CD1c-positive myeloid dendritic cell (primary cell): ENCODE measurements at regions not wholly inside any gene's neighbourhood (a gene's known extent, or its start where the extent isn't known, plus 50 kb on each side); places are given as distances from the start of the nearest gene placed in this dataset.

Experiments
- DNase-seq: peaks from one replicate; pipeline ENCODE4 v3.0.0-alpha.2; 2016; ENCODE audit errors: extremely low spot score

DNA sequence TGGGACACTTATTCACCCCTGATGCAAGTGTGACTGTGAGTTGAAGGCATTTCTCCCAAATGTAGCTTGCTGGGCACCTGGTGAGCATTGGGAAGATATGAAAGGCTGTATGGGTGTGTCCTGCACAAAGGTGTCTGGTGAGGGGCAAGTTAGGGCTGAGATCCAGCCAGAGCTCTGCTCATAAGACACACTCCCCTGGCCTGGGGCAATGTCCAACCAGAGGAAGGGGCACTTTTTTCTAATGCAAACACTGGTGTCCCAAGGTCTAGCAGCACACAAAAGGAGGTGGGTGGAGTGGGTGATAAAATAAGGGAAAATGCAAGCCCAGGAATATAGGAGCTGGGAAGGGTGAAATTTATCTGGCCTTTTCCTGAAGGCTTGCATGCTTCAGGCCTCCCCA is 57.0 kb upstream of the TRABD2B start:
- no peak for DNase-seq

DNA sequence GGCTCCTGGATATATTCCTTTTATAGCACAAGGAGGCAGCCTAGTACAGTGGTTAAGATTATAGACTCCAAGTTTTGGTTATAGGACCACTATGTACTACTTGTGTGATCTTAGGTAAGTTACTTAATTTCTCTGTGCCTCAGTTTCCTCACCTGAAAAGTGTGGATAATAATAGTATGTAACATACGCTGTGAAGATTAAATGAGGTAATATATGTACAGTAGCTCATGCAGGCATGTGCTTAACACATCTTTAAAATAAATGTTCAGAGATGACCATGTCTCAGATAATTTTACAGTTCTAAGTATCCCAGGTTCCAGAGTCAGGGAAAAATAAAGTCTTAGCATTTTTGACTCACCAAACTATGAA is 55.7 kb upstream of the TRABD2B start:
- no peak for DNase-seq

DNA sequence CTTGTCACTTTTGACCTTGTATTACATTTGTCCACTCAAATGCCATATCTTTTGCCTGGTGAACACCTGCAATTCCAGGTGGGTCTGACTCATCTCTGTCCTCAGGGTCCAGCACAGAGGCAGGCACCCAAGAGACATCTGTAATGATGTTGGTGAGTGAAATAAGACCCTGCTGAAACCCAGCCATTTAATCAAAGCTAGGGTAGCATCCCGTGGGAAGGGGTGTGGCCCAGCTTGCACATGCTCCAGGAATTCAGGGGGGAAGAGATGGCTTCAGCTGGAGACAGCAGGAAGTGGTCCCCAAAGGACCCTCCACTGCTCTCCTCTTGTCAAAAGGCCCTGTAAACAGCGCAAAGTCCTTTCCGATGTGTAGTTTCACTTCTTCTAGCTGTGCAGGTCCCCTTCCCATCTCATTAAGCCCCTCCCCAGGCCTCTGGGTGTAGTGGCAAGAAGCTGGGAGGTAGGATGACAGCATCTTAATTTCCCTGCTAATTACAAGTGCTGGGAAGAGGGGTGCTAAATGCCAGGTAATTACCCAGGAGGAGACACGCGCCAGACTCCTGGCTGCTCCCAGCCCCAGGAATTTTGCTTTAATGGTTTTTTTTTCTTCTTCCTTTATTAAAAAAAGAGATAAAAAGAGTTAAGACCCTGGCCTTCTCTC is 54.4 kb upstream of the TRABD2B start:
- DNase-seq: no peak

DNA sequence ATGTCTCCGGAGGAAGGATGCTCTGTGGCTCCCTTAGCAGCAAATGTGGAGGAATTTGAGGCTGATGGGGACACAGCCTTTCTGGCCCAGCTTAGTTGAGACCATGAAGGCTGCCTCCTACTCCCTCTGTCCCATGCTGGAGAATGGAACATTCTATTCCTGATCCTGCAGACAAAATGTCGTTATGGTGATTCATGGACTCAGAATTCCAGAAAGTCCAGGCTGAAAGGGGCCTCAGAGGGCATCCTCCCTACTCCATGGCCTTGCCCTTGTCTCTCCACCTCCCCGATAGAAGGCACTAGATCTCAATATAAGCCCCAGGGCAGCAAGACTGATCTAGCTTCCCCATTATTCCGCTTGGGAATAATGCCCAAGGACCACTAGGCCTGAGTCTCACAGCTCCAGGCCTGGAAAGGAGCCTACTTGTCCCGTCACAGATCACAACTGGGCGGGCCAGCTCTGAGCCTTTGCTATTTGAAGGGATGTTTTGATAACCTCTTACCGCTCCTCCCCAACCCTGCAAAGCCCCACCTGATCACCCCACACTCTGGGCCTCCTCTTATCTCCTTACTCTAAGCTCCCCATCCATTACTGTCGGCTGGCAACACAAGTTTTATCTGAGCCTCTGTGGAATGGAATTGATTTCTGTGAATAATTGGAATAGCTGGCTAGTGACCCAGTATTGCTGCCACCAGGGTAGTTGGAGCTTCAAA is 52.8 kb upstream of the TRABD2B start:
- no peak for DNase-seq

DNA sequence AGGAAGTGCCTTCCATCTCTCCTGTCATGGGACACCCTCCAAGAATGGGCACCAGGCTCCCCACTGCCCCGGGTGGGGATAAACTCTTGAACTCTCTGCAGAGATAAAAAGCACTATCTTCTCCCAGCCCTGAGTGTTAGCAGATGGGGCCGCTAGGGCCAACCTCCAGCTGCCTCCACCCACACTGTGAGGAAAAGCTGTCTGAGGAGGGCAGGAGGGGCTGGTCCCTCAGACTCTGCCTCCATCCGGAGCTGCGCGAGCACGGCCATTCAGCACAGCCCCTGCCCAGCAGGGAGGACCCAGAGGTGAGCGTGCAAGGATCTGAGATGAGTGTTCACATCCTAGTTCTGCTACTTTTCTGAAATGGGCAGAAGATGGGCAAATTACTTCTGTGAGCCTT is 51.8 kb upstream of the TRABD2B start:
- no peak for DNase-seq

DNA sequence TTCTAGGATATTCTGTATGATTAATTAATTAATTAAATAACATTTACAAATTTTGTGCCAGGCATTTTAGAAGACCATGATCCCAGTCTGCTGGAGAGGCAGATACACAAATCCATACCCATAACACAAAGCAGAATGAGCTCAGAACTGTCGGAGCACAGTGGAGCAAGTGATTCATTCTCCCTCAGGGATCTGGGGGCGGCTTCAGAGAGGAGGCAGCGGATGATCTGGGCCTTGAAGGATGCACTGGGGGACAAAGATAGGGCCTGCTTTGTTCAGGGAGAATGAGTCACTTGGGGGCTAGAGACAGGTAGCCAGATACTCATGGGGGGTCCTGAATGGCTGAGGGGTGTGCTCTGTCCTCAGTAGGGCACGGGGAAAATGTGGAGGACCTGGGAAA is 50.9 kb upstream of the TRABD2B start:
- DNase-seq: no peak

DNA sequence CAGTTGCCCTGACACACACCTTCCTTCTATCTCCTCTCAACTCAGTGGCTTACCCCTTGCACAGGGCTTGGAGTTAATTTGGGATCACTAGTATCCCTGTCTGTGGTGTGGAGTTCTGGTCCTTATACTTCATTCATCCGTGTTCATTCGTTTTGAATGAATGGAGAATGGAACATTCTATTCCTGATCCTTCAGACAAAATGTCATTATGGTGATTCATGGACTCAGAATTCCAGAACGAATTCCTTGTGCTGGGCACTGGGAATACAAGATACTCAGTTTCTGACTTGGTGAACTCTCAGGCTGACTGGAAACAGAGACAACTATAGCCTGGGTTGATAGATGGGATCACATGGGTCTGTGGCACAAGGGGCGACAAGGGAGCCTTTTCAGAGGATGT is 49.9 kb upstream of the TRABD2B start:
- no peak for DNase-seq
